GM19467 (cell line): ENCODE measurements at regions not wholly inside any gene's neighbourhood (a gene's known extent, or its start where the extent isn't known, plus 50 kb on each side); places are given as distances from the start of the nearest gene placed in this dataset.

Experiments
- ATAC-seq: cut with Tn5 transposase; IDR thresholded peaks from one replicate; pipeline ENCODE4 v1.9.1; 2021; ENCODE audit warnings: mild to moderate bottlenecking, moderate library complexity; ENCODE audit not compliant: unreplicated experiment

DNA sequence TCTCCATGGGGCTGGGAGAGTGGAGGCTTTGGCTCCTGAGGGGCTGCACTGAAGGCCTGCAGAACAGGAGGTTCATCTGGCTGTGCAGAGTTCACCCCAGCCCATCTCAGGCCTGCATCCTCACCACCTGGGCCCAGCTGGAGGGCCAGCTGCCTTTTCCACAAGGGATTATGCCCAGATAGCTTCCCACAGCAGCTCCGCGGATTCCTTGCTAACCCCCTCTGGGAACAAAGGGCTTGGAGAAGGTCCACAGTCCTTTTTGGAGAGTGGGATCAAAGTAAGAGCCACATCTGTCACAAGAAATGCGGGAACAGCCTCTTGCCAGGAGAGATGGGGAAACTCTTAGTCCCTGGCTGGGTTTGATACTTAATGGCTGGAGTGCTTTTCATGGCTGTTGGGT lies 164.7 kb upstream of the RGMA start:
- ATAC-seq = no peak

- no peak for ATAC-seq
Observed at GRCh38 chr15:93252780-93253179, 163.8 kb upstream of the RGMA start.

GRCh38 chr15:93250950-93251349 lies 161.9 kb upstream of the RGMA start:
- no peak for ATAC-seq

DNA sequence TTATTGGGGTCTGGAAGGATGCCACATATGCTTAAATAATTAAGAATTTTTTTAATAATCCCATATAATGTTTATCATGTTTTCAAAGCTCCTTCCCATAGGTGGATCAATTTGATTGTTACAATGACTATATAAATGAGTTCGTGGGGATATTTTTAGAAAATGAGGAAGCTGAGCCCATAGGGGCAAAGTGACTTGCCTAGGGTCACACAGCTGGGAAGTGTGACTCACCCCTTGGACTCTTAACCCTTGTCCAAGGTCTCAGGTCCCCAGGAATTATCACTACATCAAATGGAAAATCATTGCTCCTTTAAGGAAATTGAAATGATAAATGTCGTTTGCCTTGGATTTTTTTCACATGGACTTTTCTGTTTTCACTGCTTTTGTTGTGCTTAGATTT lies 161.2 kb upstream of the RGMA start:
- ATAC-seq = no peak

GRCh38 chr15:93249623-93250022 lies 160.6 kb upstream of the RGMA start:
- ATAC-seq = no peak

GRCh38 chr15:93247466-93248121 lies 158.6 kb upstream of the RGMA start:
- no peak for ATAC-seq

- ATAC-seq = no peak
Observed at GRCh38 chr15:93246266-93247242, 157.5 kb upstream of the RGMA start.

DNA sequence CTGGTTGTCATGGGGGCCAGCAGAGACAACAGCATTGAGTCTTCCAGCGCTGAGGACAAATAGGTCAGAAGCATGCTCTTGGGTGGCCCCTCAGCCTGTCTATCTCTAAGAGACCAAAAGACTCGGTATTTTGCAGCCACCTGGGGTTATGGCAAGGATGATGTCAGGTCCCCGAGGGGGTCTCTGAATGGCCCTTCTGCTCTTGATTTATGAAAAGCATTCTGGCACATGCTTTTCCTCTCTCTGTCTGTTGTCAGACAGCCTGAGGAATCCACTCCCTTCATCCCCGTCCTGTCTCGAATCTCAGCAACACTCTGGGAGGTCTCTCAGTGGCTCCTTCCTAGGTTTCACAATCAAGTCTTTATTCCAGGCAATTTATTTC lies 156.6 kb upstream of the RGMA start:
- ATAC-seq = no peak

GRCh38 chr15:93244696-93245660 lies 156.0 kb upstream of the RGMA start:
- ATAC-seq = no peak

DNA sequence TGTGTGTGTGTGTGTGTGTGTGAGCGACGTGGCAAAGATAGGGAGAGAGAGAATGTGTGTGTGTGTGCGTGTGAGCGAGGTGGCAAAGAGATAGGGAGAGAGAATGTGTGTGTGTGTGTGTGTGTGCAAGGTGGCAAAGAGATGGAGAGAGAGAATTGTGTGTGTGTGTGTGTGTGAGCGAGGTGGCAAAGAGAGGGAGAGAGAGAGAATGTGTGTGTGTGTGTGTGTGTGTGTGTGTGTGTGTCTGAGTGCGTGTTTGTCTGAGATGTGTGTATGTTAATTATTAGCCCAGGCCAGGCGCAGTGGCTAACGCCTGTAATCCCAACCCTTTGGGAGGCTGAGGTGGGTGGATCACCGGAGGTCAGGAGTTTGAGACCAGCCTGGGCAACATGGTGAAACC lies 154.6 kb upstream of the RGMA start:
- no peak for ATAC-seq

DNA sequence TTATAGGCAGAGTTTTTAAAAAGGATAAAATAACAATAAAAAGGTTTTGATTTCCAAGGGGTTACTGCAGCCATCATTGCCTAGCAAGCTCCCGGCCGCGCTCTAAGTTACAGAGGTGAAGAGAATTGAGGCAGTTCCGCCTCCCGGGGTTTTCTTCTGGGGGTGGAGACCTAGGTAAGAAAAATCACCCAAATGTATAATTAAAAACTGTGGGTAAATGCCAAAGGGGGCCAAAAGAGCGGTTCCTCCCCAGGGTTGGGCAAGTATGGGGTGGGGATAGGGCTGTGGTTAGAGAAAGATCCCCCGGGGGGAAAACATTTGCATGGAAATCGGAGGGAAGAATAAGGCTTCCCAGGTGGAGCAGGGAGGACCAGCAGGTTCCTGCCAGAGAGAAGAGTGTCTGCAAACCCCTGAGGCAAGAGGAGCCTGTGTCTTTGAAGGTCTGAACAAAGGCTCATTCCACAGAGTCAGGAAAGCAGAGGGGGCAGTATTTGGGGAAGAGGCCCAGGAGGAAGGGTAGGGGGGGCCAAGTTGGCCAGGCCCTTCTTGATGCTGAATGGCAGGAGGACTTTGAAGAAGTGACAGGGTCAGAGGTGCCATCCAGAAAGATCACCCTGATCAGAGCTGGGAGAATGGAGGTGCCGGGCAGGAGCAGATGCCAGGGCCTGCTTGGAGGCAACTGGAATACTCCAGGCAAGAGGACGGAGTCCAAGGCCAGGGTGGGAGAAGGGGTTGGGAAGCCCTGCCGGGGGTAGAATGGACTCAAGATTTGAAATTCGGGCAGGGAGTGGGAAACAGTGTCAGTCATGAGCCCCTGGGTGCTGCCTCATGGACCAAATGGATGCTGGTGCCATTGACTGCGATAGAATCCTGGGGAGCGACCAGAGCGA lies 152.9 kb upstream of the RGMA start:
- ATAC-seq = no peak

GRCh38 chr15:93239993-93240392 lies 151.0 kb upstream of the RGMA start:
- ATAC-seq = no peak

- ATAC-seq = no peak
Observed at GRCh38 chr15:93239591-93239990, 150.6 kb upstream of the RGMA start.

DNA sequence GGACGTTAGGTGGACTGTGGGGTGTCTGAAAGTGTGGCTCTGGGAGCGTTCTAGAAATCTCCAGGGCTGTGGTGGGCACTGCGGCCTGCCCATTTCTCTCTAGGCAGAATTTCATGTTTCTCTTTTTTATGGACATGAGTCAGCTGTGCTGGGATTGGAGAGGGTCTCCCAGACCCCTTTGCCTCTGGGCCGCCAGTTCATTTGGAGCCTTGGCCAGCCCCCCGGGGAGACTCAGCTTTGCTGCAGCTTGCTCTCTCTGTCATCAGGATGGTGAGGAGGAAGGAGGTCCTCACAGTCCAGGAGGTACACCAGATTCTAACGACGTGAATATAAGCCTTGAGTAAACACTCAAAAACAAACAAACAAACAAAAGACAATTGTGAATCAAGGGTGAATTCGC lies 149.6 kb upstream of the RGMA start:
- no peak for ATAC-seq

DNA sequence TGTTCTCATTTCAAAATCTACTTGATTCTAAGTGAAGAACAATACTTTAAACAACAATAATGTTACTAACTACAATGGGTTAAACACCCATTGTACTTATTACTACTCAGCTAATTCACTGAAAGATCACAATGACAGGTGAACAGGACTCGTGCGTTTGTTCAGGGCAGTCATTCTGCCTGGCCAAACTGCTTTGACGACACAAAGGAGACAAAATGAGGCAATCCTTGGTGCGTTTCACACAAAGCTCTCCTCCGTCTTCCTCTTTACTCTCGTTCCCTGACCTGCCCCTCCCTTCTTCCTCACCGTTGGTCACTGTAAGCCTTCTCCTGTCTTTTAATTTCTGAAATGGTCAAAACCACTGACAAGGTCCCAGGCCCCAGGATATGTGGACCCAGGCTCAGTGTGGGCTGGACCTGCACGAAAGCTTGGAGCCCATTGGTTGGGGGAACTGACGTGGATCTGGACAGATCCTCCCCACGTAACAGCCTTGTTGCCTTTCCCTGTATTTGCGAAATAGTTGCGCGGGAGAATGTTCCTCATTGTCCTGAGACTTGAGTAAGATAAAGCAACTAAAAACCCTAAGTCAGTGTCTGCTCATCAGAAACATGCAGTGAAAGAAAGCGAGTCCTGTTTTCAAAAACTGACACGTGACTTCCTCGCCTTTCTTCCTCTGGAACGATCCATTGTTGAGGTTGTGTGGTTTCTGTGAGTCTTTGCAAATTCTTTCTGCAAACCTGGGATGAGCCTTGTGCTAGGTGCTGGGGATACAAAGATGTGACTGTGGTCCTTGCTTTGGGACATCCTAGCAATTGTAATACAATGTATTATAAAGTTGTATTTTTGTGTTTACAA lies 147.1 kb upstream of the RGMA start:
- no peak for ATAC-seq

- ATAC-seq = no peak
Observed at GRCh38 chr15:93235269-93235668, 146.3 kb upstream of the RGMA start.

- ATAC-seq = no peak
Observed at GRCh38 chr15:93233710-93234109, 144.7 kb upstream of the RGMA start.

DNA sequence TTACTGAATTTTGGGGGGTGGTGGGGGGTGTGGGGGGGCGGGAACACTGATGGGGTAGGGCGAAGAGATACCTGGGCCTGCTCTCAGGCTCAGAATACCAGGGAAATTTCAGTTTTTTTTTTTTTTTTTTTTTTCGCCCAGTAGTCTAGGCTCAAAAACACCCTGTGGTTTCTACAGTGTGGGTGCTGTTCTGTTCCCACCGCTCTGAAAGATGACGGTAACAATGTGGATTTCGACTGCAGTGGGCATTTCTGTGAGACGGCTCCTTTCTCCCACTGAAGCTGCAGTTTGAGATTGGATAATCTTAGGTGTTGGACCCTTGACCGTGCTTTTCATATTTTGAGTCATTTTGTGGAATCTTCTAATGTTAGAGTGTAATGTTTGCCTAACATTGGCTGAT lies 143.8 kb upstream of the RGMA start:
- ATAC-seq = no peak

DNA sequence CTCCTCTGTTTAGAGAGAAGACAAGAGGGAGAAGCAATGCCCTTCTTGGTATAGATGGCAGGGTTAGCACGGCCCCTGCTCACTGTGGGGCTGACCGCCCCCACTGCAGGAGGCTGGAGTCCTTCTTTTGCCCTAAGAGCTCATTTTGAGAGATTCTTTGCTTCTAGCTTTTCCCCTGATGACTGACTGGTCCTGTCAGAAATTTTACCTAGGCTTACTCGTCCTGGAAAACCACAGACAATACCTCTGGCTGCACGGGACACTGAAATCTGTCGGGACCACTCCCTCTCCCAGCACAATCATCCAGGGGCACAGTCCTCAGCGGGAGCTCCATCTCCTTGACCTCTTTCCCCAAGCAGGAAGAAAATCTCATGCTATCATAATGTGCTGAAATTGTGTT lies 143.0 kb upstream of the RGMA start:
- ATAC-seq = no peak
